CD14-positive monocyte (primary cell): ENCODE measurements at regions not wholly inside any gene's neighbourhood (a gene's known extent, or its start where the extent isn't known, plus 50 kb on each side); places are given as distances from the start of the nearest gene placed in this dataset.

Experiments used
- DNase-seq, 3 donors: peaks; one replicate each; pipeline ENCODE4 v3.0.0-alpha.2; 2011 to 2022
- H2AFZ ChIP-seq: 2 replicates; pipeline ENCODE4 v1.6.0; 2012; ENCODE audit warnings: mild to moderate bottlenecking, low read depth, low read length, inconsistent platforms; ENCODE audit not compliant: insufficient read depth, poor library complexity, severe bottlenecking
- H3K27ac ChIP-seq, 2 donors: 1 replicate in 1 of 2; 2 replicates in 1 of 2; pipeline ENCODE4 v1.5.1; 2012 to 2013; ENCODE audit warnings: low read length in 2 of 2, control low read depth in 1 of 2, inconsistent platforms in 1 of 2, low read depth in 1 of 2, mild to moderate bottlenecking in 1 of 2
- H3K27me3 ChIP-seq, 2 donors: one replicate each; pipeline versions ENCODE4 v1.6.0 to v1.6.1; 2011 to 2013; ENCODE audit warnings: low read length in 2 of 2; ENCODE audit not compliant: control insufficient read depth in 2 of 2, insufficient read depth in 2 of 2
- H3K36me3 ChIP-seq, 2 donors: replicated peaks in 1 of 2; 1 replicate in 1 of 2; 2 replicates in 1 of 2; pipeline versions ENCODE4 v1.5.1 to v1.6.1; 2012 to 2013; ENCODE audit warnings: low read length in 2 of 2, control low read depth in 1 of 2, inconsistent platforms in 1 of 2, mild to moderate bottlenecking in 1 of 2; ENCODE audit not compliant: insufficient read depth in 2 of 2, control insufficient read depth in 1 of 2
- H3K4me1 ChIP-seq, 2 donors: 1 replicate in 1 of 2; 2 replicates in 1 of 2; pipeline versions ENCODE4 v1.5.1 to v1.6.1; 2012 to 2013; ENCODE audit warnings: low read length in 2 of 2, control low read depth in 1 of 2, inconsistent platforms in 1 of 2, mild to moderate bottlenecking in 1 of 2, moderate library complexity in 1 of 2; ENCODE audit not compliant: insufficient read depth in 2 of 2, control insufficient read depth in 1 of 2
- H3K4me2 ChIP-seq: replicated peaks from 2 replicates; pipeline ENCODE3; 2012; ENCODE audit warnings: low read length, moderate library complexity, mild to moderate bottlenecking; ENCODE audit not compliant: poor library complexity, severe bottlenecking; ENCODE audit errors: extremely low read depth
- H3K4me3 ChIP-seq, 3 experiments: fragments of 200-600 bp in 1 of 3; sonication (generic) in 1 of 3; replicated peaks in 1 of 3; 1 replicate in 2 of 3; 2 replicates in 1 of 3; pipeline ENCODE4 v1.5.1; 2011 to 2013; ENCODE audit warnings: low read length in 3 of 3, mild to moderate bottlenecking in 3 of 3, control low read depth in 2 of 3, low read depth in 2 of 3, inconsistent platforms in 1 of 3, moderate library complexity in 1 of 3
- H3K79me2 ChIP-seq: 2 replicates; pipeline ENCODE4 v1.6.0; 2012; ENCODE audit warnings: mild to moderate bottlenecking, control low read depth, inconsistent platforms, low read length, moderate library complexity; ENCODE audit not compliant: insufficient read depth
- H3K9ac ChIP-seq: 2 replicates; pipeline ENCODE4 v1.6.0; 2017; ENCODE audit warnings: low read length, mild to moderate bottlenecking; ENCODE audit not compliant: insufficient read depth, poor library complexity, severe bottlenecking
- H3K9me3 ChIP-seq, 2 donors: replicated peaks in 1 of 2; 1 replicate in 1 of 2; 2 replicates in 1 of 2; pipeline versions ENCODE4 v1.5.1 to v1.6.1; 2012 to 2013; ENCODE audit warnings: low read length in 2 of 2, control low read depth in 1 of 2; ENCODE audit not compliant: control insufficient read depth in 1 of 2, insufficient read depth in 1 of 2
- H4K20me1 ChIP-seq: 2 replicates; pipeline ENCODE4 v1.6.0; 2012; ENCODE audit warnings: mild to moderate bottlenecking, low read length, control low read depth, moderate library complexity; ENCODE audit not compliant: insufficient read depth
- H3K27ac Mint-ChIP-seq, 7 donors: one replicate each; pipeline ENCODE4 v1.8.0; 2020; ENCODE audit warnings: mild to moderate bottlenecking in 7 of 7, mixed read lengths in 7 of 7, moderate library complexity in 6 of 7, inconsistent platforms in 2 of 7
- H3K27me3 Mint-ChIP-seq, 3 donors: one replicate each; pipeline ENCODE4 v1.8.0; 2021 to 2022; ENCODE audit warnings: low read depth in 3 of 3, mild to moderate bottlenecking in 3 of 3, mixed read lengths in 3 of 3, moderate library complexity in 3 of 3, inconsistent platforms in 1 of 3
- H3K36me3 Mint-ChIP-seq, 2 donors: one replicate each; pipeline ENCODE4 v1.8.0; 2020; ENCODE audit warnings: mixed read lengths in 2 of 2, inconsistent platforms in 1 of 2, mild to moderate bottlenecking in 1 of 2
- H3K4me1 Mint-ChIP-seq: one replicate; pipeline ENCODE4 v1.8.0; 2020; ENCODE audit warnings: mild to moderate bottlenecking, mixed read lengths
- H3K4me3 Mint-ChIP-seq, 2 donors: one replicate each; pipeline ENCODE4 v1.8.0; 2020; ENCODE audit warnings: mild to moderate bottlenecking in 2 of 2, mixed read lengths in 2 of 2, moderate library complexity in 1 of 2
- H3K9me3 Mint-ChIP-seq, 7 donors: one replicate each; pipeline ENCODE4 v1.8.0; 2020 to 2022; ENCODE audit warnings: mixed read lengths in 7 of 7, mild to moderate bottlenecking in 6 of 7, moderate library complexity in 6 of 7, inconsistent platforms in 2 of 7
- WGBS: methylation state at CpG from one replicate; pipeline ENCODE4 v1.1.5; 2013; ENCODE audit warnings: missing lambda C conversion rate; ENCODE audit not compliant: insufficient coverage; 5-methylcytosine and 5-hydroxymethylcytosine counted together
- intact Hi-C, 2 donors: fragments of 100-400 bp; cut with micrococcal nuclease; formaldehyde crosslinking; loops; one replicate each; pipeline versions ENCODE4 v1.15.0 to v1.15.1; 2023
- TF ChIP-seq, protein P1 (sequence below): fragments of 200-600 bp; IDR thresholded peaks from one replicate; pipeline ENCODE4 v1.8.0; 2022; ENCODE audit warnings: antibody characterized with exemption, mild to moderate bottlenecking

DNA sequence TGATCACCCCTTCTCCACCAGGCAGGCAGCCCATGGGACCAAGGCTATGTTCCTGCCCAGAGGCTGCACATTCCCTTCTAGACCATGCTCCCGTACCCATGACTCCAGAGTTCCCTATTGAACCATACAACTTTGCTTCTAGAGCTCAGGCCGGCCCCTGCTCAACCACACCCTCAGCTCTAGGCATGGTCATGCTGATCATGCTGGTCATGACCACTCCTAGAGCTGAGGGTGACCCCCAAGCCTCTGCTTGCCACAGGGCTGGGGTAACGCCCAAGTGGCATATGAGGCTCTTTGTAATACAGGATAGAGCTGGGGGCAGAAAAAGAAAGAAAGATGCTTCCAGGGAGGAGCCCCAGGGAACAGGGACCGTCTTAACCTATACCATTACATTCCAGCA is 301.8 kb downstream of the SP3 start:
- Mint-ChIP-seq H3K4me1 (no peaks in the 10 kb centered on the region), H3K9me3 (peaks cover 0 to 4% (median 0%) of the 10 kb centered on the region in 7 donors), H3K27ac (no peak overlapping the region), H3K4me3 (no peak overlapping the region), H3K27me3 (peaks cover 14 to 43% (median 32%) of the 10 kb centered on the region in 3 donors), H3K36me3 (no peaks in the 10 kb centered on the region)
- H2AFZ ChIP-seq = no peak overlapping the region
- H3K9ac ChIP-seq = no peak overlapping the region
- TF ChIP-seq, protein P1, sequence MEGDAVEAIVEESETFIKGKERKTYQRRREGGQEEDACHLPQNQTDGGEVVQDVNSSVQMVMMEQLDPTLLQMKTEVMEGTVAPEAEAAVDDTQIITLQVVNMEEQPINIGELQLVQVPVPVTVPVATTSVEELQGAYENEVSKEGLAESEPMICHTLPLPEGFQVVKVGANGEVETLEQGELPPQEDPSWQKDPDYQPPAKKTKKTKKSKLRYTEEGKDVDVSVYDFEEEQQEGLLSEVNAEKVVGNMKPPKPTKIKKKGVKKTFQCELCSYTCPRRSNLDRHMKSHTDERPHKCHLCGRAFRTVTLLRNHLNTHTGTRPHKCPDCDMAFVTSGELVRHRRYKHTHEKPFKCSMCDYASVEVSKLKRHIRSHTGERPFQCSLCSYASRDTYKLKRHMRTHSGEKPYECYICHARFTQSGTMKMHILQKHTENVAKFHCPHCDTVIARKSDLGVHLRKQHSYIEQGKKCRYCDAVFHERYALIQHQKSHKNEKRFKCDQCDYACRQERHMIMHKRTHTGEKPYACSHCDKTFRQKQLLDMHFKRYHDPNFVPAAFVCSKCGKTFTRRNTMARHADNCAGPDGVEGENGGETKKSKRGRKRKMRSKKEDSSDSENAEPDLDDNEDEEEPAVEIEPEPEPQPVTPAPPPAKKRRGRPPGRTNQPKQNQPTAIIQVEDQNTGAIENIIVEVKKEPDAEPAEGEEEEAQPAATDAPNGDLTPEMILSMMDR = no peak
- H3K27me3 ChIP-seq = peaks cover 15 to 16% of the 10 kb centered on the region in 2 donors
- H4K20me1 ChIP-seq = no peaks in the 10 kb centered on the region
- no peaks in the 10 kb centered on the region for H3K9me3 ChIP-seq
- H3K4me1 ChIP-seq = no peaks in the 10 kb centered on the region
- no peak overlapping the region for H3K27ac ChIP-seq
- no peak overlapping the region for H3K4me2 ChIP-seq
- 94% methylated on average over 2 of the region's 4 CpGs for WGBS
- H3K4me3 ChIP-seq = no peak overlapping the region
- DNase-seq = no peak
- H3K36me3 ChIP-seq = no peaks in the 10 kb centered on the region
- intact Hi-C loops = no loop called here
- no peaks in the 10 kb centered on the region for H3K79me2 ChIP-seq

DNA sequence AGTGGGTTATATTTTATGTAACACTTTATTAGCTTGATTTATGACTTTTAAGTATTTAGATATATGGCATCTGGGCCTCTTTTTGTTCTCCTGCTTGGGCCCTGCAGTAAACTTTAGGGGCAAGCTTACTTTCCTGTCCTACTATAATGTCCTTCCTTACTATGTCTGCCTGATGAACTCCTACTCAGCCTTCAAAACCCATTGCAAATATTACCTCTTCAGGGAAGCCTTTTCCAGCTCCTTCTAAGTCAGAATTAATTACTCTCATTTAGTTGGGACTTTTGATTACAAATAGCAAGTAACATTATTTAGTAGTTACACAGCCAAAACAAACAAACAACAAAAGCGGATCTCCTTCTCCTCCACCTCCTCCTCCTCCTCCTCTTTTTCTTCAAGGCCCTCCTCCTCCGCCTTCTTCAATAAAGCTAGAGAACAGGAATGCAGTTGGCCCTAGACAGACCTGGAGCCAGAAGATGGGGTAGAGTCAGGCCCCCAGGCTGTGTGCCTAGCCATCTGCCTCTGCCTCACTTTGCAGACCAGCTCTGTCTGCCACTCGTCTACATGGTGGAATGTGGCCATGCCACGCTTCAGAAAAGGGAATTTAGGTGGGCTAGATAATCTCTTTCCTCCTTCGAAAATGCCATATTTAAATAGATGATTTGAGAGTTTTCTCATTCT is 301.2 kb downstream of the SP3 start:
- Mint-ChIP-seq H3K27me3 (peaks cover 15 to 46% (median 32%) of the 10 kb centered on the region in 3 donors), H3K4me3 (no peak overlapping the region), H3K4me1 (no peaks in the 10 kb centered on the region), H3K27ac (no peak overlapping the region), H3K36me3 (no peaks in the 10 kb centered on the region), H3K9me3 (peaks cover 0 to 4% (median 0%) of the 10 kb centered on the region in 7 donors)
- Histone ChIP-seq H3K79me2 (no peaks in the 10 kb centered on the region), H4K20me1 (no peaks in the 10 kb centered on the region), H3K4me1 (no peaks in the 10 kb centered on the region), H3K36me3 (no peaks in the 10 kb centered on the region), H3K4me2 (no peak overlapping the region), H2AFZ (no peak overlapping the region), H3K27ac (no peak overlapping the region), H3K4me3 (no peak overlapping the region), H3K27me3 (peaks cover 16 to 18% of the 10 kb centered on the region in 2 donors), H3K9ac (no peak overlapping the region), H3K9me3 (no peaks in the 10 kb centered on the region)
- intact Hi-C loops = no loop called here
- no CpG with 5 or more reads among the region's 5 CpGs for WGBS
- no peak for DNase-seq
- TF ChIP-seq, protein P1 = no peak
